ENCODE measurements at regions not wholly inside any gene's neighbourhood (a gene's known extent, or its start where the extent isn't known, plus 50 kb on each side); places are given as distances from the start of the nearest gene placed in this dataset.

- in situ Hi-C loops (cut with MboI; ENCODE audit: low pct_unique_long_range_greater_than_20kb in 2 of 9, low sequenced_read_pairs in 9 of 9, unreplicated experiment in 9 of 9), result no loop called here
- WGBS, 10 experiments, result no CpG with 5 or more reads among the region's 1 CpG
- Histone ChIP-seq H3K4me1 (replicated peaks in 1 of 2) (peaks cover 47 to 49% of the 10 kb centered on the region in 2 donors), H3K27ac (peak overlapping the region in 1 of 2 donors; percentile 83), H3K4me3 (no peak overlapping the region)
- ATAC-seq (replicated peaks in 6 of 8), result no peak
Observed at GRCh38 chr15:69532066-69532465, 79.4 kb downstream of the RPLP1 start.

- H3K27ac ChIP-seq, result no peak overlapping the region
- no peak for ATAC-seq (replicated peaks in 6 of 8)
- in situ Hi-C loops (cut with MboI; ENCODE audit: low pct_unique_long_range_greater_than_20kb in 2 of 9, low sequenced_read_pairs in 9 of 9, unreplicated experiment in 9 of 9), result no loop called here
- peaks cover 47 to 49% of the 10 kb centered on the region in 2 donors for H3K4me1 ChIP-seq (replicated peaks in 1 of 2)
- no peak overlapping the region for H3K4me3 ChIP-seq
- 82 to 100% (median 100%) methylated on average over 1 to 4 of the region's 4 CpGs; no CpG with 5 or more reads in 3 of the 10 experiments for WGBS, 10 experiments
Observed at GRCh38 chr15:69532856-69533255, 80.2 kb downstream of the RPLP1 start.

- 0 to 70% (median 60%) methylated on average over 1 to 5 of the region's 5 CpGs; no CpG with 5 or more reads in 1 of the 10 experiments for WGBS, 10 experiments
- ATAC-seq (replicated peaks in 6 of 8), result no peak
- H3K4me1 ChIP-seq (replicated peaks in 1 of 2), result peaks cover 54 to 56% of the 10 kb centered on the region in 2 donors
- in situ Hi-C loops (cut with MboI; ENCODE audit: low pct_unique_long_range_greater_than_20kb in 2 of 9, low sequenced_read_pairs in 9 of 9, unreplicated experiment in 9 of 9), result no loop called here
- no peak overlapping the region for H3K27ac ChIP-seq
- H3K4me3 ChIP-seq, result no peak overlapping the region
Observed at GRCh38 chr15:69533522-69533921, 80.9 kb downstream of the RPLP1 start.

GRCh38 chr15:69535101-69535638 lies 82.6 kb downstream of the RPLP1 start:
- WGBS, 10 experiments, result 17 to 100% (median 88%) methylated on average over 1 to 4 of the region's 4 CpGs; no CpG with 5 or more reads in 4 of the 10 experiments
- H3K27ac ChIP-seq, result no peak overlapping the region
- no peak for ATAC-seq (replicated peaks in 6 of 8)
- in situ Hi-C loops (cut with MboI; ENCODE audit: low pct_unique_long_range_greater_than_20kb in 2 of 9, low sequenced_read_pairs in 9 of 9, unreplicated experiment in 9 of 9), result no loop called here
- H3K4me3 ChIP-seq, result no peak overlapping the region
- H3K4me1 ChIP-seq (replicated peaks in 1 of 2), result peaks cover 59 to 60% of the 10 kb centered on the region in 2 donors

GRCh38 chr15:69535998-69536397 lies 83.4 kb downstream of the RPLP1 start:
- H3K4me3 ChIP-seq, result no peak overlapping the region
- no peak for ATAC-seq (replicated peaks in 6 of 8)
- no peak overlapping the region for H3K27ac ChIP-seq
- in situ Hi-C loops (cut with MboI; ENCODE audit: low pct_unique_long_range_greater_than_20kb in 2 of 9, low sequenced_read_pairs in 9 of 9, unreplicated experiment in 9 of 9), result no loop called here
- WGBS, 10 experiments, result 77 to 100% (median 92%) methylated on average over 2 to 5 of the region's 6 CpGs; no CpG with 5 or more reads in 2 of the 10 experiments
- peaks cover 57 to 58% of the 10 kb centered on the region in 2 donors for H3K4me1 ChIP-seq (replicated peaks in 1 of 2)

- 36 to 94% (median 60%) methylated on average over 1 to 6 of the region's 7 CpGs for WGBS, 10 experiments
- Histone ChIP-seq H3K27ac (peak overlapping the region in 1 of 2 donors; percentile 32), H3K4me3 (no peak overlapping the region), H3K4me1 (replicated peaks in 1 of 2) (peaks cover 48 to 51% of the 10 kb centered on the region in 2 donors)
- in situ Hi-C loops (cut with MboI; ENCODE audit: low pct_unique_long_range_greater_than_20kb in 2 of 9, low sequenced_read_pairs in 9 of 9, unreplicated experiment in 9 of 9), result no loop called here
- ATAC-seq (replicated peaks in 6 of 8), result no peak
Observed at GRCh38 chr15:69536726-69537512, 84.3 kb downstream of the RPLP1 start.

- Histone ChIP-seq H3K27ac (peak overlapping the region; percentile 23 to 32), H3K4me3 (no peak overlapping the region), H3K4me1 (replicated peaks in 1 of 2) (peaks cover 41 to 44% of the 10 kb centered on the region in 2 donors)
- in situ Hi-C loops (cut with MboI; ENCODE audit: low pct_unique_long_range_greater_than_20kb in 2 of 9, low sequenced_read_pairs in 9 of 9, unreplicated experiment in 9 of 9), result no loop called here
- WGBS, 10 experiments, result 60 to 100% (median 77%) methylated on average over 1 of the region's 1 CpG; no CpG with 5 or more reads in 6 of the 10 experiments
- peak in 7 of 8 experiments; percentile 46 to 90 (median 75) for ATAC-seq (replicated peaks in 6 of 8)
Observed at GRCh38 chr15:69537901-69538300, 85.3 kb downstream of the RPLP1 start.

GRCh38 chr15:69538379-69538778 lies 85.8 kb downstream of the RPLP1 start:
- peak; percentile 20 to 86 (median 70) for ATAC-seq (replicated peaks in 6 of 8)

GRCh38 chr15:69539345-69539744 lies 86.7 kb downstream of the RPLP1 start:
- Histone ChIP-seq H3K4me1 (replicated peaks in 1 of 2) (peaks cover 38% of the 10 kb centered on the region in 2 donors), H3K27ac (no peak overlapping the region), H3K4me3 (no peak overlapping the region)
- 75 to 100% (median 88%) methylated on average over 1 to 4 of the region's 11 CpGs; no CpG with 5 or more reads in 4 of the 10 experiments for WGBS, 10 experiments
- in situ Hi-C loops (cut with MboI; ENCODE audit: low pct_unique_long_range_greater_than_20kb in 2 of 9, low sequenced_read_pairs in 9 of 9, unreplicated experiment in 9 of 9), result no loop called here
- no peak for ATAC-seq (replicated peaks in 6 of 8)

More at GRCh38 chr15:69538379-69538778, 85.8 kb downstream of the RPLP1 start:
- Histone ChIP-seq H3K27ac (peak overlapping the region in 1 of 2 donors; percentile 13), H3K4me1 (replicated peaks in 1 of 2) (peaks cover 39 to 42% of the 10 kb centered on the region in 2 donors), H3K4me3 (no peak overlapping the region)
- in situ Hi-C loops (cut with MboI; ENCODE audit: low pct_unique_long_range_greater_than_20kb in 2 of 9, low sequenced_read_pairs in 9 of 9, unreplicated experiment in 9 of 9), result no loop called here
- 60 to 100% (median 80%) methylated on average over 1 to 4 of the region's 5 CpGs; no CpG with 5 or more reads in 5 of the 10 experiments for WGBS, 10 experiments

- H3K27ac ChIP-seq, result no peak overlapping the region
- H3K4me1 ChIP-seq (replicated peaks in 1 of 2), result peaks cover 38% of the 10 kb centered on the region in 2 donors
- in situ Hi-C loops (cut with MboI; ENCODE audit: low pct_unique_long_range_greater_than_20kb in 2 of 9, low sequenced_read_pairs in 9 of 9, unreplicated experiment in 9 of 9), result no loop called here
- ATAC-seq (replicated peaks in 6 of 8), result peak in 5 of 8 experiments; percentile 13 to 94 (median 62)
- WGBS, 10 experiments, result 35 to 80% (median 79%) methylated on average over 1 to 6 of the region's 9 CpGs; no CpG with 5 or more reads in 6 of the 10 experiments
- H3K4me3 ChIP-seq, result no peak overlapping the region
Observed at GRCh38 chr15:69540622-69541021, 88.0 kb downstream of the RPLP1 start.

GRCh38 chr15:69542028-69542427 lies 89.4 kb downstream of the RPLP1 start:
- no peak overlapping the region for H3K4me3 ChIP-seq
- 70 to 100% (median 88%) methylated on average over 1 to 3 of the region's 7 CpGs; no CpG with 5 or more reads in 4 of the 10 experiments for WGBS, 10 experiments
- H3K4me1 ChIP-seq (replicated peaks in 1 of 2), result peaks cover 32 to 34% of the 10 kb centered on the region in 2 donors
- no peak for ATAC-seq (replicated peaks in 6 of 8)
- no peak overlapping the region for H3K27ac ChIP-seq
- in situ Hi-C loops (cut with MboI; ENCODE audit: low pct_unique_long_range_greater_than_20kb in 2 of 9, low sequenced_read_pairs in 9 of 9, unreplicated experiment in 9 of 9), result no loop called here

- no peak for ATAC-seq (replicated peaks in 6 of 8)
- WGBS, 10 experiments, result 20 to 60% (median 43%) methylated on average over 1 of the region's 1 CpG; no CpG with 5 or more reads in 3 of the 10 experiments
- in situ Hi-C loops (cut with MboI; ENCODE audit: low pct_unique_long_range_greater_than_20kb in 2 of 9, low sequenced_read_pairs in 9 of 9, unreplicated experiment in 9 of 9), result no loop called here
Observed at GRCh38 chr15:69543681-69544364, 91.2 kb downstream of the RPLP1 start.

More at GRCh38 chr15:69543681-69544364, 91.2 kb downstream of the RPLP1 start:
- Histone ChIP-seq H3K27ac (no peak overlapping the region), H3K4me1 (replicated peaks in 1 of 2) (peaks cover 20 to 25% of the 10 kb centered on the region in 2 donors), H3K4me3 (no peak overlapping the region)
